Activated T-helper 1 cell treated with anti-CD3 and anti-CD28 coated beads, Interleukin-12 subunit alpha, Interleukin-12 subunit beta, Interleukin-2, Interleukin-4 antibody, amounts not matched to agents 30 ng/mL and 10 ng/mL and 1 ng/mL, durations not matched to agents 14 hours and 24 hours and 36 hours (primary cell): ENCODE measurements at regions not wholly inside any gene's neighbourhood (a gene's known extent, or its start where the extent isn't known, plus 50 kb on each side); places are given as distances from the start of the nearest gene placed in this dataset.

Experiments used
- DNase-seq: peaks from one replicate; pipeline ENCODE4 v3.0.0; 2021; ENCODE audit warnings: low spot score
- H3K27ac Mint-ChIP-seq: one replicate; pipeline ENCODE4 v1.8.0; 2021; ENCODE audit warnings: mild to moderate bottlenecking, mixed read lengths
- H3K27me3 Mint-ChIP-seq: one replicate; pipeline ENCODE4 v1.8.0; 2022; ENCODE audit warnings: mild to moderate bottlenecking, moderate library complexity, mixed read lengths; ENCODE audit not compliant: insufficient read depth
- H3K36me3 Mint-ChIP-seq: one replicate; pipeline ENCODE4 v1.8.0; 2021; ENCODE audit warnings: low read depth, mixed read lengths
- H3K4me1 Mint-ChIP-seq: one replicate; pipeline ENCODE4 v1.8.0; 2021; ENCODE audit warnings: low read depth, mixed read lengths
- H3K4me3 Mint-ChIP-seq: one replicate; pipeline ENCODE4 v1.8.0; 2021; ENCODE audit warnings: mild to moderate bottlenecking, moderate library complexity, mixed read lengths
- H3K9me3 Mint-ChIP-seq: one replicate; pipeline ENCODE4 v1.8.0; 2021; ENCODE audit warnings: mixed read lengths
- intact Hi-C: fragments of 100-400 bp; cut with micrococcal nuclease; formaldehyde crosslinking; loops from one replicate; pipeline ENCODE4 v1.15.1; 2024

- Mint-ChIP-seq H3K27me3 (no peaks in the 10 kb centered on the region), H3K36me3 (no peaks in the 10 kb centered on the region), H3K27ac (no peak overlapping the region), H3K4me1 (peaks cover 43% of the 10 kb centered on the region), H3K9me3 (no peaks in the 10 kb centered on the region), H3K4me3 (no peak overlapping the region)
- intact Hi-C loops, result loop anchor here (2.0 to 5.0 kb wide), 7 partner anchors 67 to 641 kb away; partner anchors contain the start of genes FOCAD and MLLT3
- no peak for DNase-seq
Observed at GRCh38 chr9:20041697-20042081, 252.9 kb upstream of the SLC24A2 start.

GRCh38 chr9:20040991-20041696 is 252.3 kb upstream of the SLC24A2 start:
- H3K9me3 Mint-ChIP-seq, result no peaks in the 10 kb centered on the region
- intact Hi-C loops, result loop anchor here (5.0 kb wide), 5 partner anchors 94 to 641 kb away; partner anchors contain the start of genes FOCAD and MLLT3
- no peak overlapping the region for H3K4me3 Mint-ChIP-seq
- H3K27ac Mint-ChIP-seq, result no peak overlapping the region
- no peaks in the 10 kb centered on the region for H3K36me3 Mint-ChIP-seq
- DNase-seq, result no peak
- peaks cover 37% of the 10 kb centered on the region for H3K4me1 Mint-ChIP-seq
- H3K27me3 Mint-ChIP-seq, result no peaks in the 10 kb centered on the region

- Mint-ChIP-seq H3K36me3 (no peaks in the 10 kb centered on the region), H3K4me1 (peaks cover 9% of the 10 kb centered on the region), H3K27ac (no peak overlapping the region), H3K4me3 (no peak overlapping the region), H3K9me3 (no peaks in the 10 kb centered on the region), H3K27me3 (no peaks in the 10 kb centered on the region)
- DNase-seq, result no peak
- intact Hi-C loops, result no loop called here
Observed at GRCh38 chr9:20037699-20038098, 248.9 kb upstream of the SLC24A2 start.

- DNase-seq, result no peak
- H3K9me3 Mint-ChIP-seq, result no peaks in the 10 kb centered on the region
- no peak overlapping the region for H3K4me3 Mint-ChIP-seq
- no peaks in the 10 kb centered on the region for H3K27me3 Mint-ChIP-seq
- intact Hi-C loops, result no loop called here
- no peaks in the 10 kb centered on the region for H3K36me3 Mint-ChIP-seq
- H3K4me1 Mint-ChIP-seq, result peaks cover 4% of the 10 kb centered on the region
- H3K27ac Mint-ChIP-seq, result no peak overlapping the region
Observed at GRCh38 chr9:20033511-20033910, 244.7 kb upstream of the SLC24A2 start.

DNA sequence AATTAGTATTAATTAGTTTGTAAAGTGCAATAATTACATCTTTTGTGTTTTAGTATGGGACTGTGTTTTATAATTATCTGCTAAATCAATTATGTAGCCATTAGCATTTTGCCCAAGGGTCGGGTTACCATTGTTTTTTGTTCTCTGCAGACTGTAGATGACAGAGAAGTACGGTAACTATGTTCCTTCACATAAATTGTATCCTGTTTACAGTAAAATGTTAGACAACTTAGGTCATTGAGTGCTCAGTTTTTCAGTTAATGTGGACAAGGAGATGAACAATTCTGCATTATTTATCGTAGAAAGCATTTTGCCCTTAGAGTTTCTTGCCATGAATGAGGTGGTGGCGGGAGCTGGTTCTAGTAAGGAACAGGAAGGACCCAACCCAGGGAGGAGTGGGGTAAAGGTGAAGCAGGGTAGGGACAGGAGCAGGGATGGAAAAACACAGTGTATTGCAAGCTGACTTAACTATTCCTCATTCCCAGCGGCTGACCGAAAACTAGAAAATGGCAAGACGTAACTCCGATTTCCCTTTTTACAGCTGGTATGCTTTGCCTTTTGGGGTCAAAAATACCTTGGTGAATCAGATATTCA is 243.7 kb upstream of the SLC24A2 start:
- peaks cover 4% of the 10 kb centered on the region for H3K4me1 Mint-ChIP-seq
- H3K36me3 Mint-ChIP-seq, result no peaks in the 10 kb centered on the region
- intact Hi-C loops, result no loop called here
- no peaks in the 10 kb centered on the region for H3K9me3 Mint-ChIP-seq
- no peak overlapping the region for H3K4me3 Mint-ChIP-seq
- no peak for DNase-seq
- H3K27ac Mint-ChIP-seq, result no peak overlapping the region
- H3K27me3 Mint-ChIP-seq, result peaks cover under 1% of the 10 kb centered on the region

- Mint-ChIP-seq H3K4me1 (peaks cover 4% of the 10 kb centered on the region), H3K27me3 (peaks cover 2% of the 10 kb centered on the region), H3K36me3 (no peaks in the 10 kb centered on the region), H3K27ac (no peak overlapping the region), H3K4me3 (no peak overlapping the region), H3K9me3 (no peaks in the 10 kb centered on the region)
- no peak for DNase-seq
- intact Hi-C loops, result no loop called here
Observed at GRCh38 chr9:20031836-20032235, 243.0 kb upstream of the SLC24A2 start.

- peaks cover 4% of the 10 kb centered on the region for H3K4me1 Mint-ChIP-seq
- peaks cover 2% of the 10 kb centered on the region for H3K27me3 Mint-ChIP-seq
- H3K4me3 Mint-ChIP-seq, result no peak overlapping the region
- H3K27ac Mint-ChIP-seq, result no peak overlapping the region
- H3K36me3 Mint-ChIP-seq, result no peaks in the 10 kb centered on the region
- intact Hi-C loops, result no loop called here
- H3K9me3 Mint-ChIP-seq, result no peaks in the 10 kb centered on the region
- no peak for DNase-seq
Observed at GRCh38 chr9:20030671-20031070, 241.8 kb upstream of the SLC24A2 start.

DNA sequence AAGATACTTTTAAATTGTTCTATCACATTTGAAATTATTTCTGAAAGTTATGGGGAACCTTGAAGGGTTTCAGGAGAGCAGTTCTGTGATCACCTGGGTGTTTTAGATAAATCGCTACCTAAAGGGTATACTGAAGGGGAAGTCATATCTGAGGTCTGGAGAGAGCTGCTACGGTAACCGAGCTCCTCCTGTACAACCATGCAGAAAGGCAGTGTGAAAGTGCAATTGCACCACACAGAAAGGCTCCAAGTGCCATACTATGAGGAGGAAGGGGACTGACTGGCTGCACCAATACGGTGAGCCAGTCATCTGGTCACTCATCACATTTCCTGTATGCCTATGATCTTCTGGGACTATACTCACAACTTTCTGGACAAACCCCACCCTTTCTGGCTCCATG is 241.4 kb upstream of the SLC24A2 start:
- no peak for DNase-seq
- Mint-ChIP-seq H3K4me1 (peaks cover 4% of the 10 kb centered on the region), H3K4me3 (no peak overlapping the region), H3K36me3 (no peaks in the 10 kb centered on the region), H3K9me3 (no peaks in the 10 kb centered on the region), H3K27me3 (peaks cover 2% of the 10 kb centered on the region), H3K27ac (no peak overlapping the region)
- intact Hi-C loops, result no loop called here

- no peak overlapping the region for H3K4me3 Mint-ChIP-seq
- intact Hi-C loops, result no loop called here
- peaks cover 2% of the 10 kb centered on the region for H3K27me3 Mint-ChIP-seq
- H3K9me3 Mint-ChIP-seq, result no peaks in the 10 kb centered on the region
- no peak overlapping the region for H3K27ac Mint-ChIP-seq
- H3K36me3 Mint-ChIP-seq, result no peaks in the 10 kb centered on the region
- H3K4me1 Mint-ChIP-seq, result peaks cover 4% of the 10 kb centered on the region
- no peak for DNase-seq
Observed at GRCh38 chr9:20028849-20029231, 240.0 kb upstream of the SLC24A2 start.

DNA sequence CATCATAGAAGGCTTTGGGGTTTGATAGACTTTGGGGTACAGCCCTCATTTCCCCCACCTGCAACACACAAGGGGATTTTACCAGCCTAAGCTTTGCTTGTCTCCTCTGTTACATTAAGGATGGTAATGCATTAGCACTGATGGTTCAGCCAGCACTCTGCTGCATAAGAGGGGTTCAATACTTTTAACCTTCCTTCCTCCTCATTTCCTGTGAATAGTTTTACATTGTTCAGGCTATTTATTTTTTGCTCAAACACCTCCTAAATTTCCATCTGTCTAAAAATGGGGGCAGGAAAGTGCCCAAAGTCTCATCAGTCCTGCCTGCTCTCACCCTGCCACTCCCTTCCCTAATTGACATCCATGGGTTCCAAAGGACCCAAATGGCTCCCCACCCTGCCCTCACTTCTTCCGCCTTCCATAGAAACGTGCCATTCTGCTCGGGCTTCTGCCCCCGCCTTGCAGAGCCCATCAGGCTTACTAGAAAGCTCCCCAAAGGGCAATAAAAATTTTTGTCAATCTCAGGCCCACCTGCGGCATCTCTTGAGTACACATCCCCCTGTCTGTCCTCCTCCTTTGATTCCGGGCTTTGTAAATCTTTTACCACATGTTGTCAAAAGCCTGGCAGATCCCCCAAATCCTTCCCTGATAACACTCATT is 239.5 kb upstream of the SLC24A2 start:
- DNase-seq, result no peak
- H3K36me3 Mint-ChIP-seq, result no peaks in the 10 kb centered on the region
- peaks cover 2% of the 10 kb centered on the region for H3K27me3 Mint-ChIP-seq
- H3K9me3 Mint-ChIP-seq, result no peaks in the 10 kb centered on the region
- no peak overlapping the region for H3K4me3 Mint-ChIP-seq
- H3K27ac Mint-ChIP-seq, result no peak overlapping the region
- intact Hi-C loops, result no loop called here
- peaks cover 4% of the 10 kb centered on the region for H3K4me1 Mint-ChIP-seq

GRCh38 chr9:20023961-20024571 is 235.2 kb upstream of the SLC24A2 start:
- no peak overlapping the region for H3K27ac Mint-ChIP-seq
- H3K27me3 Mint-ChIP-seq, result peaks cover 2% of the 10 kb centered on the region
- no peak overlapping the region for H3K4me3 Mint-ChIP-seq
- no peak for DNase-seq
- peaks cover 3% of the 10 kb centered on the region for H3K36me3 Mint-ChIP-seq
- peaks cover 4% of the 10 kb centered on the region for H3K4me1 Mint-ChIP-seq
- intact Hi-C loops, result no loop called here
- H3K9me3 Mint-ChIP-seq, result no peaks in the 10 kb centered on the region

GRCh38 chr9:20023210-20023905 is 234.5 kb upstream of the SLC24A2 start:
- H3K27me3 Mint-ChIP-seq, result peaks cover 2% of the 10 kb centered on the region
- peaks cover 4% of the 10 kb centered on the region for H3K36me3 Mint-ChIP-seq
- H3K9me3 Mint-ChIP-seq, result no peaks in the 10 kb centered on the region
- no peak overlapping the region for H3K4me3 Mint-ChIP-seq
- no peak overlapping the region for H3K27ac Mint-ChIP-seq
- intact Hi-C loops, result no loop called here
- DNase-seq, result no peak
- peaks cover 4% of the 10 kb centered on the region for H3K4me1 Mint-ChIP-seq
